Vagina (tissue), 2 donors: ENCODE measurements at regions not wholly inside any gene's neighbourhood (a gene's known extent, or its start where the extent isn't known, plus 50 kb on each side); places are given as distances from the start of the nearest gene placed in this dataset.
"Not testable (repeated sequence)": the region's sequence is repeated elsewhere in the genome, so short reads cannot be mapped to it uniquely, and the experiment has no call there.

Experiments
- DNase-seq, 2 donors: peaks; one replicate each; pipeline ENCODE4 v3.0.0-alpha.2; 2017; ENCODE audit errors: extremely low spot score in 2 of 2
- H3K27ac ChIP-seq: fragments of 200-600 bp; sonication (generic); one replicate; pipeline ENCODE4 v1.5.1; 2019
- H3K27me3 ChIP-seq: fragments of 200-600 bp; sonication (generic); one replicate; pipeline ENCODE4 v1.5.1; 2019
- H3K36me3 ChIP-seq, 2 donors: fragments of 200-600 bp; sonication (generic); one replicate each; pipeline ENCODE4 v1.5.1; 2017 to 2019
- H3K4me1 ChIP-seq: fragments of 200-600 bp; sonication (generic); one replicate; pipeline ENCODE4 v1.5.1; 2019
- H3K4me3 ChIP-seq, 2 donors: fragments of 200-600 bp; sonication (generic); 1 replicate in 1 of 2; 2 replicates in 1 of 2; pipeline ENCODE4 v1.5.1; 2016 to 2019
- H3K9me3 ChIP-seq: fragments of 200-600 bp; sonication (generic); one replicate; pipeline ENCODE4 v1.5.1; 2019
- POLR2A ChIP-seq, 2 donors: fragments of 450-650 bp; IDR thresholded peaks; one replicate each; pipeline ENCODE4 v1.6.1; 2017; ENCODE audit warnings: antibody characterized with exemption in 2 of 2, mild to moderate bottlenecking in 2 of 2, moderate library complexity in 2 of 2
- POLR2AphosphoS5 ChIP-seq, 2 donors: sonication (generic); formaldehyde crosslinking; IDR thresholded peaks; one replicate each; pipeline ENCODE4 v1.9.0; 2017; ENCODE audit warnings: antibody characterized with exemption in 2 of 2, mild to moderate bottlenecking in 2 of 2, low read depth in 1 of 2; ENCODE audit not compliant: insufficient read depth in 1 of 2
- intact Hi-C: fragments of 100-400 bp; cut with DNase I; formaldehyde crosslinking; loops from one replicate; pipeline ENCODE4 v1.15.1; 2023
- TF ChIP-seq, protein P1 (sequence below), 3 experiments: fragments of 450-650 bp in 2 of 3; fragments of 200-600 bp in 1 of 3; sonication (generic) in 1 of 3; IDR thresholded peaks; one replicate each; pipeline ENCODE4 v1.5.1; 2017 to 2019; ENCODE audit warnings: antibody characterized with exemption in 3 of 3, mild to moderate bottlenecking in 2 of 3, moderate library complexity in 2 of 3

DNA sequence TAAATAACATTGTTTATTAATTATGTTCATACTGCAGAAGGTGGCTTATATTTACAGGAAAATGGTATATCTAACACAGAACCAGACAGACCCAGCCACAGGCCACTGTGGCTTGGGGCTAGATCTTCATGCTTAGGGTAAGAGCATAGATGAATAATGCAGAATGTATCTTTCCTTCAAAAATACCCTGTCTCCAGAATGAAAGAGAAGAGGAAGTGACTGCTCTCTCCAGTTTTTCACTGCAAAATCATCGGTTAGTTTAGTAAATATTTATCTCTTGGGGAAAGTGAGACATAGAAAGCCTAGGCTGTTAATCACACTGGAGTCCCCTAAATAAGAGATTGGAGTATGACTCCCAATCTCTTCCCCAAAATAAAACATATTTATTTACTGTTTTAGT is 453.7 kb downstream of the NAV3 start:
- Histone ChIP-seq H3K4me3 (no peak overlapping the region), H3K9me3 (no peaks in the 10 kb centered on the region), H3K36me3 (no peaks in the 10 kb centered on the region), H3K27ac (no peak overlapping the region), H3K27me3 (no peaks in the 10 kb centered on the region), H3K4me1 (no peaks in the 10 kb centered on the region)
- TF ChIP-seq POLR2AphosphoS5 (IDR thresholded peaks at IDR 0.05; ENCODE audit: insufficient read depth in 1 of 2, low read depth in 1 of 2) (no peak), POLR2A (IDR thresholded peaks at IDR 0.05) (no peak)
- TF ChIP-seq, protein P1, sequence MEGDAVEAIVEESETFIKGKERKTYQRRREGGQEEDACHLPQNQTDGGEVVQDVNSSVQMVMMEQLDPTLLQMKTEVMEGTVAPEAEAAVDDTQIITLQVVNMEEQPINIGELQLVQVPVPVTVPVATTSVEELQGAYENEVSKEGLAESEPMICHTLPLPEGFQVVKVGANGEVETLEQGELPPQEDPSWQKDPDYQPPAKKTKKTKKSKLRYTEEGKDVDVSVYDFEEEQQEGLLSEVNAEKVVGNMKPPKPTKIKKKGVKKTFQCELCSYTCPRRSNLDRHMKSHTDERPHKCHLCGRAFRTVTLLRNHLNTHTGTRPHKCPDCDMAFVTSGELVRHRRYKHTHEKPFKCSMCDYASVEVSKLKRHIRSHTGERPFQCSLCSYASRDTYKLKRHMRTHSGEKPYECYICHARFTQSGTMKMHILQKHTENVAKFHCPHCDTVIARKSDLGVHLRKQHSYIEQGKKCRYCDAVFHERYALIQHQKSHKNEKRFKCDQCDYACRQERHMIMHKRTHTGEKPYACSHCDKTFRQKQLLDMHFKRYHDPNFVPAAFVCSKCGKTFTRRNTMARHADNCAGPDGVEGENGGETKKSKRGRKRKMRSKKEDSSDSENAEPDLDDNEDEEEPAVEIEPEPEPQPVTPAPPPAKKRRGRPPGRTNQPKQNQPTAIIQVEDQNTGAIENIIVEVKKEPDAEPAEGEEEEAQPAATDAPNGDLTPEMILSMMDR (IDR thresholded peaks at IDR 0.05): no peak
- intact Hi-C loops: no loop called here
- DNase-seq: no peak

DNA sequence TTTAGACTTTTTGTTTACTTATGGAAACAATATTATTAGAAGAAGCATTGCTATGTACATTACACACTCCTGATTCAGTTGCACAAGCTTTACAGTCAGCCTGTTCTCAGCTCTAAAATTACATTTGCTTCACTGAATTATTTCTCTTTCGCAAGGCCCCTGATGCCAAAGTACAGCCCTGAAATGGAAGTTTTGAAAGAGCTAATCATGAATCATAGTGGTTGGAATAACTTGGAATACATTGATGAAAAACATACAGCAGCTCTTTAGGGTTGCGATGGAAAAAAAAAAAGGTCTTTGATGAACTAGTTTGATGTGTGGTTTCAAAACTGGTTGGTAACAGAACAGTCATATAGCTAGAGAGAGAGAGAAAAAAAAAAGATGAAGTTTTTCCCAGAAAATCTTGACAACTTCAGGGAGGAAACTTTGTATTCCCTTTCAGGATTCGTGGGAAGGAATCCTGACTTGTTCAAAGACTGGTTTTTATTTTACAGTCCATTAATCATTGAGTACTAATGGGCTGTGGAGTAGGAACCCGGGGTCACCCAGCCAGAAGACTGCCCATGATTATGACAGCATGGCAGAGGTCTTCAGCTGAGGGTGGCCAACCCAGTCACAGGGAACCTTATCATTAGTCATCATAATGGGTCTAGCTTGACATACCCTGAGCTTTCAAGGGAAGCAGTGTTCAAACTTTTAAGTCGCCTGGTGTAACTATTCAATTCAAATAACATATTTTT is 460.1 kb downstream of the NAV3 start:
- TF ChIP-seq, protein P1 (IDR thresholded peaks at IDR 0.05): no peak
- TF ChIP-seq POLR2A (IDR thresholded peaks at IDR 0.05): no peak
- TF ChIP-seq POLR2AphosphoS5 (IDR thresholded peaks at IDR 0.05; ENCODE audit: insufficient read depth in 1 of 2, low read depth in 1 of 2): no peak
- Histone ChIP-seq H3K36me3 (no peaks in the 10 kb centered on the region), H3K27me3 (no peaks in the 10 kb centered on the region), H3K27ac (no peak overlapping the region), H3K4me3 (no peak overlapping the region), H3K9me3 (no peaks in the 10 kb centered on the region), H3K4me1 (no peaks in the 10 kb centered on the region)
- intact Hi-C loops: no loop called here
- no peak for DNase-seq

DNA sequence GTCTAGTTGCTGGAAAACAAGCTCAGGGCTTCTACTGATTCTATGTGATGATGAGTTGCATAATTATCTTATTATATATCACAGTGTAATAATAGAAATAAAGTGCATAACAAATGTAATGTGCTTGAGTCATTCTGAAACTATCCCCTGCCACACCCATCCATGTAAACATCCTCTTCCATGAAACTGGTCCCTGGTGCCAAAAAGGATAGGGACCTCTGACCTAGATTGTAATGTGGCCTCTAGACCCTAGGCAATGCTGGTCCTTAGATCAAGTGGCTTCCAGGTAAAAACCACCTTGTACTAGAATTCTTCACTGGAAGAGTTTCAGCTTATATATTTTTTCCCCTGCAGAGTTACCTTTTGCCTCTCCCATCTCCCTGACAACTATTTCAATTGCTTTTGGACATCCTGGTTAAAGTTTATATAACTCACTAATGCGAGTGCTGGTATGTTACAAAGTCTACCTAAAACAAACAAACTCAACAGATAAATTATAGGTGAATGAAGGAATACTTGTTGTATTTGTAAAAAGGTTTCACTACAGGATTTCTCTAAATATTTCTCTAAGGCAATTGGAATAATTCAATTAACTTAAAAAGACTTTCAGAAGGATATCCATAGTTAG is 462.5 kb downstream of the NAV3 start:
- no peak for DNase-seq
- TF ChIP-seq POLR2A (IDR thresholded peaks at IDR 0.05): no peak
- TF ChIP-seq POLR2AphosphoS5 (IDR thresholded peaks at IDR 0.05; ENCODE audit: insufficient read depth in 1 of 2, low read depth in 1 of 2): no peak
- TF ChIP-seq, protein P1 (IDR thresholded peaks at IDR 0.05): no peak
- Histone ChIP-seq H3K4me1 (no peaks in the 10 kb centered on the region), H3K9me3 (no peaks in the 10 kb centered on the region), H3K27me3 (no peaks in the 10 kb centered on the region), H3K27ac (no peak overlapping the region), H3K36me3 (no peaks in the 10 kb centered on the region), H3K4me3 (no peak overlapping the region)
- intact Hi-C loops: no loop called here

DNA sequence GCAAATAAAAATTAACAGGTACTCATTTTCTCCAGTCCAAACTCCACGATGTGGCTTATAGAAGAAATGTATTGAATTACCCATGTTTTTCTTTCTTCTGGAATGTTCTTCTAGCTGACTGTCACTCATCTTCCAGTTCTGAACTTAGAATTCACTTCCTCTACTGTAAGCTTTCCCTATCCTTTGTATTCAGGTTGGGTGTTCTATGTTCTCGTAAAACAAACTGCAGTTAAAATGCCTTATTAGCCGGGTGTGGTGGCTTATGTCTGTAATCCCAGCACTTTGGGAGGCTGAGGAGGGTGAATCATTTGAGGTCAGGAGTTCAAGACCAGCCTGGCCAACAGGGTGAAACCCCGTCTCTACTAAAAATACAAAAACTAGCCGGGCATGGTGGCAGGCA is 470.6 kb downstream of the NAV3 start:
- H3K27ac ChIP-seq, intact Hi-C loops, H3K27me3 ChIP-seq, H3K36me3 ChIP-seq, H3K4me1 ChIP-seq, H3K9me3 ChIP-seq, DNase-seq, H3K4me3 ChIP-seq: not testable (repeated sequence)

DNA sequence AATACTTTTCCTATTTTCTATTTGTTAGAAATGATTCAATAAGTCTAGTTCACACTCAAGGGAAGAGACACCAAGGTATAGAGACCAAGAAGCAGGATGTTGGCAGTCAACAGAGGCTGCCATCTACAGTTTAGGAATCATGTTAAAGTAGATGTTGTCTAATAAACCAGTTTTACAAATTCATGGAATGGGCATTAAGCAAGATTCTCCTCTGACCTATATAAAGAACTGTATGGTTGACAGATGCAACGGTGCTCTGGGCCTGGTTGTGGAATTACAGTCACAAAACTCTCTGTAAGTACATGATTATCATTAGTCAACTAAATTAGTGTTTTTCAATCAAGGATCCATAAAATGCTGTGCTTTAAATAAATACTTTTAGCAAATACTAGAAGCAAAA is 475.1 kb downstream of the NAV3 start:
- no peak for TF ChIP-seq POLR2A (IDR thresholded peaks at IDR 0.05)
- TF ChIP-seq POLR2AphosphoS5 (IDR thresholded peaks at IDR 0.05; ENCODE audit: insufficient read depth in 1 of 2, low read depth in 1 of 2): no peak
- TF ChIP-seq, protein P1 (IDR thresholded peaks at IDR 0.05): no peak
- no peaks in the 10 kb centered on the region for H3K27me3 ChIP-seq
- H3K9me3 ChIP-seq: no peaks in the 10 kb centered on the region
- H3K27ac ChIP-seq: no peak overlapping the region
- H3K36me3 ChIP-seq: no peaks in the 10 kb centered on the region
- no peaks in the 10 kb centered on the region for H3K4me1 ChIP-seq
- intact Hi-C loops: no loop called here
- H3K4me3 ChIP-seq: no peak overlapping the region
- DNase-seq: no peak
